ENCODE measurements at regions not wholly inside any gene's neighbourhood (a gene's known extent, or its start where the extent isn't known, plus 50 kb on each side); places are given as distances from the start of the nearest gene placed in this dataset.

DNA sequence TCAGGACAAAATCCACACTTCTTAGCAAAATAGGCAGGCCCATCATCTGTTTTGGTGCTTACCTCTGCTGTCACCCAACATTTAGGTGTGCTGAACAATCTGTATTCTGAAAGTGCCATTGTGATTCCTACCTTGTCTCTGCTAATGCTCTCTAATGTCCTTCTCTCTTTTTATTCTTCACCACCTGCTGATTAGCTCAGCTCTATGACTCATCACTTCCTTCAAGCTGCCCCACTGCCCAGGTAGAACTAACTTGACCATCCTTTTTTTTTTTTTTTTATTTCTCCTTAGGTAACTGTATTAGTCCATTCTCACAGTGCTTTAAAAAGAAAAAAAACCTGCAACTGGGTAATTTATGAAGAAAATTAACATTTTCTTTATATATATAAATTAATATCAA lies 478.7 kb upstream of the POU3F3 start:
- TF ChIP-seq ZFP30 (CRISPR knock-in tag; IDR thresholded peaks at IDR 0.05) (no peak), OSR1 (CRISPR knock-in tag; IDR thresholded peaks at IDR 0.05) (no peak), ZNF70 (CRISPR knock-in tag; IDR thresholded peaks at IDR 0.05) (no peak), ARNTL (CRISPR knock-in tag; IDR thresholded peaks at IDR 0.05; ENCODE audit: borderline replicate concordance, low read depth) (no peak)

Data from SK-N-SH treated with all-trans-retinoic acid at 6 μM for 48 hours (cell line).